Hepatocyte (in vitro differentiated cells): ENCODE measurements at regions not wholly inside any gene's neighbourhood (a gene's known extent, or its start where the extent isn't known, plus 50 kb on each side); places are given as distances from the start of the nearest gene placed in this dataset.

Experiments
- CTCF ChIP-seq: fragments of 200-600 bp; sonication (generic); IDR thresholded peaks from 2 replicates; pipeline ENCODE4 v1.5.1; 2016; ENCODE audit warnings: antibody characterized with exemption, mild to moderate bottlenecking; ENCODE audit not compliant: poor library complexity
- EZH2 ChIP-seq: fragments of 200-600 bp; sonication (generic); IDR thresholded peaks from 2 replicates; pipeline ENCODE4 v1.6.1; 2016; ENCODE audit warnings: antibody characterized with exemption, mild to moderate bottlenecking, borderline replicate concordance
- EZH2phosphoT487 ChIP-seq: fragments of 200-600 bp; sonication (generic); IDR thresholded peaks from one replicate; pipeline ENCODE4 v1.6.1; 2018; ENCODE audit warnings: antibody characterized with exemption, mild to moderate bottlenecking, low read depth, moderate library complexity; ENCODE audit not compliant: unreplicated experiment, severe bottlenecking

DNA sequence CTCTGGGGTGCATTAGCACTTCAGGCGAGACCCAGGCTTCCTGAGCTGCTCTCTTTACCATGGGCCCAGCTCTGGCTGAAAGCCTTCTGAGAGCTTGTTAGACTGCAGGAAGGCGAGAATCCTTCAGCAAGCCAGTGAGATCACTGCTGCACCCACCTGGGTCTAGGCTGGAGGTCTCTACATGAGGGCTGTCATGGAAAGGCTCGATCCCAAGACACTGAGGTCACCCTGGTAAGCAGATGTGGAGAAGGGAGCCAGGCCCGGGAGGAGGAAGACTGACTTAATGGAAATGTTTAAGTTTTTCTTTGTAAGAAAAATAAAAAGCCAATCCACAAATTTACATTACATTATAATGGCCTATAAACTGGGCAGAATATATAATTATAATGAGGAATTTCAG is 684.5 kb downstream of the TNS3 start:
- TF ChIP-seq EZH2 (no peak), CTCF (no peak), EZH2phosphoT487 (no peak)
